Hepatocyte (in vitro differentiated cells): ENCODE measurements at regions not wholly inside any gene's neighbourhood (a gene's known extent, or its start where the extent isn't known, plus 50 kb on each side); places are given as distances from the start of the nearest gene placed in this dataset.

Source experiments
- EZH2 ChIP-seq: fragments of 200-600 bp; sonication (generic); IDR thresholded peaks from 2 replicates; pipeline ENCODE4 v1.6.1; 2016; ENCODE audit warnings: antibody characterized with exemption, mild to moderate bottlenecking, borderline replicate concordance
- TF ChIP-seq, protein P1 (sequence below): fragments of 200-600 bp; sonication (generic); IDR thresholded peaks from 2 replicates; pipeline ENCODE4 v1.5.1; 2016; ENCODE audit warnings: antibody characterized with exemption, mild to moderate bottlenecking; ENCODE audit not compliant: poor library complexity

DNA sequence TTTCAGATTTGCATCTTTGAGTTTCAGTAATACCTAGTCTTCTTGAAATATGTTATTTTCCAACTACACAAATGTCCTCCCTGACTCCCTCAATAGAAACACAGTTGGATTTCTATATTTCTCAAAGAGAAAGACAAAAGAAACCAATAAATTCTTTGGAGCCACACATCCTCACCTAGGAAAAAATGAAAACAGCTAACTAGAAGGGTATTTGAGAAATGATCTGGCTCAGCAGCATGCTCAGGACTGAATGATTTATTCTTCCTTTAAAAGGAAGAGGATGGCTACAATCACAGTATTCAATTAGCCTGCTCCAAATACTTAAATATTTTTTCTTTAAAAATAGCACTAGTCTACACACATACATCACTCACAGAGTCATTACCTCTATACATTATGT is 196.4 kb upstream of the TENT5A start:
- TF ChIP-seq EZH2: no peak
- TF ChIP-seq, protein P1, sequence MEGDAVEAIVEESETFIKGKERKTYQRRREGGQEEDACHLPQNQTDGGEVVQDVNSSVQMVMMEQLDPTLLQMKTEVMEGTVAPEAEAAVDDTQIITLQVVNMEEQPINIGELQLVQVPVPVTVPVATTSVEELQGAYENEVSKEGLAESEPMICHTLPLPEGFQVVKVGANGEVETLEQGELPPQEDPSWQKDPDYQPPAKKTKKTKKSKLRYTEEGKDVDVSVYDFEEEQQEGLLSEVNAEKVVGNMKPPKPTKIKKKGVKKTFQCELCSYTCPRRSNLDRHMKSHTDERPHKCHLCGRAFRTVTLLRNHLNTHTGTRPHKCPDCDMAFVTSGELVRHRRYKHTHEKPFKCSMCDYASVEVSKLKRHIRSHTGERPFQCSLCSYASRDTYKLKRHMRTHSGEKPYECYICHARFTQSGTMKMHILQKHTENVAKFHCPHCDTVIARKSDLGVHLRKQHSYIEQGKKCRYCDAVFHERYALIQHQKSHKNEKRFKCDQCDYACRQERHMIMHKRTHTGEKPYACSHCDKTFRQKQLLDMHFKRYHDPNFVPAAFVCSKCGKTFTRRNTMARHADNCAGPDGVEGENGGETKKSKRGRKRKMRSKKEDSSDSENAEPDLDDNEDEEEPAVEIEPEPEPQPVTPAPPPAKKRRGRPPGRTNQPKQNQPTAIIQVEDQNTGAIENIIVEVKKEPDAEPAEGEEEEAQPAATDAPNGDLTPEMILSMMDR: no peak
